ENCODE measurements at regions not wholly inside any gene's neighbourhood (a gene's known extent, or its start where the extent isn't known, plus 50 kb on each side); places are given as distances from the start of the nearest gene placed in this dataset.

- TF ChIP-seq CTCF (IDR thresholded peaks at IDR 0.05) (no peak), POLR2A (IDR thresholded peaks at IDR 0.05) (no peak)
These were observed 516.1 kb upstream of the NR3C2 start for GRCh38 chr4:148958317-148958716.
